Chondrocyte (in vitro differentiated cells): ENCODE measurements at regions not wholly inside any gene's neighbourhood (a gene's known extent, or its start where the extent isn't known, plus 50 kb on each side); places are given as distances from the start of the nearest gene placed in this dataset.

Experiments
- DNase-seq: peaks from one replicate; pipeline ENCODE4 v3.0.0; 2021; ENCODE audit warnings: mixed read lengths, low spot score
- H3K27ac Mint-ChIP-seq: one replicate; pipeline ENCODE4 v1.8.0; 2021; ENCODE audit warnings: mild to moderate bottlenecking, moderate library complexity, mixed read lengths; ENCODE audit not compliant: unreplicated experiment
- H3K27me3 Mint-ChIP-seq: 2 replicates; pipeline ENCODE4 v1.8.0; 2021; ENCODE audit warnings: low read depth, mixed read lengths
- H3K36me3 Mint-ChIP-seq: 2 replicates; pipeline ENCODE4 v1.8.0; 2021; ENCODE audit warnings: low read depth, mixed read lengths
- H3K4me1 Mint-ChIP-seq: 2 replicates; pipeline ENCODE4 v1.8.0; 2021; ENCODE audit warnings: low read depth, mild to moderate bottlenecking, mixed read lengths
- H3K4me3 Mint-ChIP-seq: one replicate; pipeline ENCODE4 v1.8.0; 2021; ENCODE audit warnings: mild to moderate bottlenecking, moderate library complexity, mixed read lengths; ENCODE audit not compliant: unreplicated experiment
- H3K9me3 Mint-ChIP-seq: 2 replicates; pipeline ENCODE4 v1.8.0; 2021; ENCODE audit warnings: low read depth, mixed read lengths
- TF ChIP-seq, protein P1 (sequence below): fragments of 200-600 bp; sonication (generic); IDR thresholded peaks from 2 replicates; pipeline ENCODE4 v1.5.0; 2021; ENCODE audit warnings: antibody characterized with exemption, mild to moderate bottlenecking, moderate library complexity

- Mint-ChIP-seq H3K27ac (no peak overlapping the region), H3K9me3 (no peaks in the 10 kb centered on the region), H3K36me3 (no peaks in the 10 kb centered on the region), H3K4me1 (peaks cover 7% of the 10 kb centered on the region), H3K4me3 (no peak overlapping the region), H3K27me3 (peaks cover 5% of the 10 kb centered on the region)
- DNase-seq: no peak
- TF ChIP-seq, protein P1, sequence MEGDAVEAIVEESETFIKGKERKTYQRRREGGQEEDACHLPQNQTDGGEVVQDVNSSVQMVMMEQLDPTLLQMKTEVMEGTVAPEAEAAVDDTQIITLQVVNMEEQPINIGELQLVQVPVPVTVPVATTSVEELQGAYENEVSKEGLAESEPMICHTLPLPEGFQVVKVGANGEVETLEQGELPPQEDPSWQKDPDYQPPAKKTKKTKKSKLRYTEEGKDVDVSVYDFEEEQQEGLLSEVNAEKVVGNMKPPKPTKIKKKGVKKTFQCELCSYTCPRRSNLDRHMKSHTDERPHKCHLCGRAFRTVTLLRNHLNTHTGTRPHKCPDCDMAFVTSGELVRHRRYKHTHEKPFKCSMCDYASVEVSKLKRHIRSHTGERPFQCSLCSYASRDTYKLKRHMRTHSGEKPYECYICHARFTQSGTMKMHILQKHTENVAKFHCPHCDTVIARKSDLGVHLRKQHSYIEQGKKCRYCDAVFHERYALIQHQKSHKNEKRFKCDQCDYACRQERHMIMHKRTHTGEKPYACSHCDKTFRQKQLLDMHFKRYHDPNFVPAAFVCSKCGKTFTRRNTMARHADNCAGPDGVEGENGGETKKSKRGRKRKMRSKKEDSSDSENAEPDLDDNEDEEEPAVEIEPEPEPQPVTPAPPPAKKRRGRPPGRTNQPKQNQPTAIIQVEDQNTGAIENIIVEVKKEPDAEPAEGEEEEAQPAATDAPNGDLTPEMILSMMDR: no peak
Observed at GRCh38 chr2:59458800-59459199, 1094.7 kb downstream of the BCL11A start.

- Mint-ChIP-seq H3K36me3 (no peaks in the 10 kb centered on the region), H3K4me1 (no peaks in the 10 kb centered on the region), H3K4me3 (no peak overlapping the region), H3K27ac (no peak overlapping the region), H3K9me3 (no peaks in the 10 kb centered on the region), H3K27me3 (peaks cover 4% of the 10 kb centered on the region)
- DNase-seq: no peak
- TF ChIP-seq, protein P1: no peak
Observed at GRCh38 chr2:59456285-59456684, 1097.2 kb downstream of the BCL11A start.

DNA sequence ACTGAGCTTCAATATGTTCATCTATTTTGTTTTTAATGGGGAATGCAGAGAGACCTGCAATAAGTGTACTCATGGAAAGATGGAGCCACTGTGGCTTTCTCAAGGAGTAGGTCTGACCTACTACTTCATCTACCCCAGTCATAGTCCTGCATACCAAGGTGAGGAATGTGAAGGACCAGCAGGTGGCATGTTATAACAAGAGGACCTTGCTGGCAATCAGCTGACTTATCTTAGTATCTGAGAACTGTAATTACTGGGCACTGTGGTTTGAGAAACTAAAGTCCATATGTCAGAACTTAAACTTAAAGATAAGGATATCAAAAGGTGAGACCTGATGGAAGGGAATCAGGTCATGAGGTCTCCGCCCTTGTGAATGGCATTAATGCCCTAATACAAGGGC, 1104.2 kb downstream of the BCL11A start:
- H3K27me3 Mint-ChIP-seq: peaks cover 6% of the 10 kb centered on the region
- no peak overlapping the region for H3K27ac Mint-ChIP-seq
- H3K4me3 Mint-ChIP-seq: no peak overlapping the region
- no peaks in the 10 kb centered on the region for H3K4me1 Mint-ChIP-seq
- TF ChIP-seq, protein P1: no peak
- DNase-seq: no peak
- H3K36me3 Mint-ChIP-seq: no peaks in the 10 kb centered on the region
- no peaks in the 10 kb centered on the region for H3K9me3 Mint-ChIP-seq

- H3K4me3 Mint-ChIP-seq: no peak overlapping the region
- no peak for DNase-seq
- H3K4me1 Mint-ChIP-seq: no peaks in the 10 kb centered on the region
- H3K9me3 Mint-ChIP-seq: no peaks in the 10 kb centered on the region
- peaks cover 6% of the 10 kb centered on the region for H3K27me3 Mint-ChIP-seq
- TF ChIP-seq, protein P1: no peak
- H3K36me3 Mint-ChIP-seq: no peaks in the 10 kb centered on the region
- no peak overlapping the region for H3K27ac Mint-ChIP-seq
Observed at GRCh38 chr2:59440491-59440890, 1113.0 kb downstream of the BCL11A start.

DNA sequence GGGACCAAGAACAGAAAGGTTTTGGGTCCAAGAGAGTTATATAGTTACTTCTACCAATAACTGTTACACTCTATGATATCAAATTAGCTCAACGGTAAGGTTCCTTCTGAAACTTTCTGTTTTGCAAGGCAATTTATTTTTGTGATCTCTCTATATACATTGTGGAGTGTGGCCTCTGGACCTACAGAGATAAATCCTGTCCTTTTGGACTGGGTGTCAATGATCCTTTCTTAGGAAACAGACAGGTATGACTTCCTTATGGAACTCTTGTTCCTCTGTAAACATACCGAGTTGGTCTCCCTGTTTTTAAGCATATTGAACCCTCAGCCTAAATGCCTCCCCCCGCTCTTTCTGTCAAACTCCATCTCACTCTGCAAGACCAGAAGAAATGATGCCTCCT, 1117.8 kb downstream of the BCL11A start:
- DNase-seq: no peak
- Mint-ChIP-seq H3K4me1 (no peaks in the 10 kb centered on the region), H3K36me3 (no peaks in the 10 kb centered on the region), H3K27me3 (peaks cover 6% of the 10 kb centered on the region), H3K27ac (no peak overlapping the region), H3K4me3 (no peak overlapping the region), H3K9me3 (peaks cover 23% of the 10 kb centered on the region)
- TF ChIP-seq, protein P1: no peak
